ENCODE measurements at regions not wholly inside any gene's neighbourhood (a gene's known extent, or its start where the extent isn't known, plus 50 kb on each side); places are given as distances from the start of the nearest gene placed in this dataset.

- no peak overlapping the region for H3K9ac ChIP-seq (replicated peaks; ENCODE audit: extremely low read depth, insufficient read depth, low read length)
- no peaks in the 10 kb centered on the region for H3K79me2 ChIP-seq (ENCODE audit: control insufficient read depth, insufficient read depth, low read length)
- H4K20me1 ChIP-seq (replicated peaks; ENCODE audit: control insufficient read depth, extremely low read depth, insufficient read depth, low read length): no peaks in the 10 kb centered on the region
- DNase-seq (ENCODE audit: low read depth, low spot score) (no peak), FAIRE-seq (no peak)
- H3K27me3 ChIP-seq (ENCODE audit: control insufficient read depth in 2 of 2, insufficient read depth in 2 of 2, low read length in 2 of 2): no peaks in the 10 kb centered on the region
- dilution Hi-C loops (cut with MboI; ENCODE audit: extremely low pct_ligation_motif_present, low sequenced_read_pairs): no loop called here
- POLR2A ChIA-PET: no interaction called here
- no TSS peak for BruUV-seq (replicated peaks)
- no peak for TF ChIP-seq FOS (IDR thresholded peaks at IDR 0.05; ENCODE audit: borderline replicate concordance, insufficient read depth, low read length)
- TF ChIP-seq, protein P1, sequence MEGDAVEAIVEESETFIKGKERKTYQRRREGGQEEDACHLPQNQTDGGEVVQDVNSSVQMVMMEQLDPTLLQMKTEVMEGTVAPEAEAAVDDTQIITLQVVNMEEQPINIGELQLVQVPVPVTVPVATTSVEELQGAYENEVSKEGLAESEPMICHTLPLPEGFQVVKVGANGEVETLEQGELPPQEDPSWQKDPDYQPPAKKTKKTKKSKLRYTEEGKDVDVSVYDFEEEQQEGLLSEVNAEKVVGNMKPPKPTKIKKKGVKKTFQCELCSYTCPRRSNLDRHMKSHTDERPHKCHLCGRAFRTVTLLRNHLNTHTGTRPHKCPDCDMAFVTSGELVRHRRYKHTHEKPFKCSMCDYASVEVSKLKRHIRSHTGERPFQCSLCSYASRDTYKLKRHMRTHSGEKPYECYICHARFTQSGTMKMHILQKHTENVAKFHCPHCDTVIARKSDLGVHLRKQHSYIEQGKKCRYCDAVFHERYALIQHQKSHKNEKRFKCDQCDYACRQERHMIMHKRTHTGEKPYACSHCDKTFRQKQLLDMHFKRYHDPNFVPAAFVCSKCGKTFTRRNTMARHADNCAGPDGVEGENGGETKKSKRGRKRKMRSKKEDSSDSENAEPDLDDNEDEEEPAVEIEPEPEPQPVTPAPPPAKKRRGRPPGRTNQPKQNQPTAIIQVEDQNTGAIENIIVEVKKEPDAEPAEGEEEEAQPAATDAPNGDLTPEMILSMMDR (IDR thresholded peaks at IDR 0.05; ENCODE audit: extremely low read depth in 1 of 2, insufficient read depth in 1 of 2, low read depth in 1 of 2, low read length in 2 of 2): no peak
- TF ChIP-seq, protein P2, sequence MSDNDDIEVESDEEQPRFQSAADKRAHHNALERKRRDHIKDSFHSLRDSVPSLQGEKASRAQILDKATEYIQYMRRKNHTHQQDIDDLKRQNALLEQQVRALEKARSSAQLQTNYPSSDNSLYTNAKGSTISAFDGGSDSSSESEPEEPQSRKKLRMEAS (IDR thresholded peaks at IDR 0.05; ENCODE audit: insufficient read depth, insufficient read length): no peak
- TF ChIP-seq MYC (IDR thresholded peaks at IDR 0.05; ENCODE audit: low read depth, low read length): no peak
- TF ChIP-seq EZH2 (IDR thresholded peaks at IDR 0.05; ENCODE audit: borderline replicate concordance, low read depth, low read length, severe bottlenecking): no peak
- TF ChIP-seq GATA2 (IDR thresholded peaks at IDR 0.05; ENCODE audit: insufficient read depth, insufficient read length, low read depth, low read length): no peak
- TF ChIP-seq POLR2A (IDR thresholded peaks at IDR 0.05; ENCODE audit: low read depth, low read length): no peak
- TF ChIP-seq POLR2AphosphoS5 (IDR thresholded peaks at IDR 0.05; ENCODE audit: insufficient read depth, low read depth, low read length): no peak
- no peak for TF ChIP-seq JUN (IDR thresholded peaks at IDR 0.05; ENCODE audit: borderline replicate concordance, insufficient read depth, insufficient read length, low read depth)
- no peaks in the 10 kb centered on the region for H3K9me3 ChIP-seq (replicated peaks; ENCODE audit: control insufficient read depth, insufficient read depth, low read length)
- intact Hi-C loops (cut with micrococcal nuclease): no loop called here
- H2AFZ ChIP-seq (ENCODE audit: low read depth, low read length): no peak overlapping the region
- H3K4me3 ChIP-seq (replicated peaks in 1 of 3; ENCODE audit: insufficient read depth in 1 of 3, low read depth in 1 of 3, low read length in 3 of 3): no peak overlapping the region
- H3K4me1 ChIP-seq (ENCODE audit: control insufficient read depth, extremely low read depth, insufficient read depth, low read length): no peaks in the 10 kb centered on the region
- CTCF ChIA-PET: interaction anchor here (1.1 to 1.2 kb wide), 2 partner anchors 10 to 68 kb away, joined by 3 read pairs; no protein-coding TSS in a partner anchor
- no peak overlapping the region for H3K27ac ChIP-seq (ENCODE audit: insufficient read depth, low read depth, low read length)
- H3K36me3 ChIP-seq (ENCODE audit: control insufficient read depth in 2 of 2, extremely low read depth in 1 of 2, insufficient read depth in 2 of 2, low read length in 2 of 2): no peaks in the 10 kb centered on the region
- no peak overlapping the region for H3K4me2 ChIP-seq (ENCODE audit: insufficient read depth, low read length)
- H3K9me1 ChIP-seq (replicated peaks; ENCODE audit: control insufficient read depth, extremely low read depth, insufficient read depth, low read length): no peaks in the 10 kb centered on the region
Observed at GRCh38 chr11:128405714-128406662, 181.4 kb downstream of the ETS1 start.

All from endothelial cell of umbilical vein (primary cell).